H1 (cell line): ENCODE measurements at regions not wholly inside any gene's neighbourhood (a gene's known extent, or its start where the extent isn't known, plus 50 kb on each side); places are given as distances from the start of the nearest gene placed in this dataset.
A peak's percentile ranks its signal among the peaks of the same experiment; 100 is the strongest.

Experiments used
- CTCF ChIA-PET: fragments of 300-600 bp; sonication (Branson Sonifier 250); formaldehyde crosslinking; loops from one replicate; lab custom pipeline; 2021; ENCODE audit not compliant: partially characterized antibody; lab: Charles Lee
- POLR2A ChIA-PET: fragments of 300-600 bp; sonication (Branson Sonifier 250); formaldehyde crosslinking; loops from one replicate; lab custom pipeline; 2021; ENCODE audit warnings: inconsistent platforms; ENCODE audit not compliant: partially characterized antibody; lab: Charles Lee
- DNase-seq, 2 experiments: peaks; one replicate each; pipeline versions ENCODE4 v3.0.0 to v3.0.0-alpha.2; 2010 to 2022; ENCODE audit warnings: low spot score in 2 of 2, low read depth in 1 of 2, mixed read lengths in 1 of 2
- FAIRE-seq: peaks from 2 replicates; lab custom pipeline; 2011; peaks lifted over from hg19 to GRCh38; lab: Jason Lieb, UNC
- H2AFZ ChIP-seq: 2 replicates; pipeline ENCODE4 v1.8.1; 2012; ENCODE audit warnings: low read length, inconsistent platforms
- H2AK5ac ChIP-seq: 2 replicates; pipeline ENCODE4 v1.6.1; 2013; ENCODE audit warnings: low read depth, low read length
- H2BK120ac ChIP-seq: replicated peaks from 2 replicates; pipeline ENCODE3; 2013; ENCODE audit warnings: low read depth, low read length, inconsistent platforms
- H2BK12ac ChIP-seq: 2 replicates; pipeline ENCODE4 v1.6.1; 2013; ENCODE audit warnings: low read depth, low read length
- H2BK15ac ChIP-seq: 2 replicates; pipeline ENCODE4 v1.6.1; 2013; ENCODE audit warnings: low read length
- H2BK20ac ChIP-seq: 2 replicates; pipeline ENCODE4 v1.6.1; 2013; ENCODE audit warnings: low read length
- H2BK5ac ChIP-seq: 2 replicates; pipeline ENCODE4 v1.6.1; 2013; ENCODE audit warnings: low read depth, low read length
- H3K14ac ChIP-seq: 2 replicates; pipeline ENCODE4 v1.6.1; 2013; ENCODE audit warnings: inconsistent platforms; ENCODE audit not compliant: insufficient read length
- H3K18ac ChIP-seq: 2 replicates; pipeline ENCODE4 v1.6.1; 2013; ENCODE audit warnings: low read length; ENCODE audit errors: extremely low read depth
- H3K23ac ChIP-seq: 2 replicates; pipeline ENCODE4 v1.6.1; 2013; ENCODE audit warnings: inconsistent platforms; ENCODE audit not compliant: insufficient read length
- H3K23me2 ChIP-seq: 2 replicates; pipeline ENCODE4 v1.6.1; 2013; ENCODE audit warnings: low read depth, low read length
- H3K27ac ChIP-seq: 2 replicates; pipeline ENCODE4 v1.6.1; 2011; ENCODE audit warnings: low read depth, low read length, inconsistent platforms
- H3K27me3 ChIP-seq, 4 experiments: replicated peaks in 1 of 4; 1 replicate in 1 of 4; 2 replicates in 3 of 4; pipeline versions ENCODE4 v1.6.1 to v1.8.1; 2011 to 2013; ENCODE audit warnings: low read length in 3 of 4, mild to moderate bottlenecking in 3 of 4, inconsistent platforms in 2 of 4, mixed read lengths in 2 of 4, moderate library complexity in 1 of 4; ENCODE audit not compliant: control insufficient read depth in 3 of 4, insufficient read depth in 3 of 4; ENCODE audit errors: extremely low read depth in 1 of 4
- H3K36me3 ChIP-seq, 4 experiments: 2 replicates each; pipeline versions ENCODE4 v1.6.1 to v1.8.1; 2011 to 2013; ENCODE audit warnings: mild to moderate bottlenecking in 4 of 4, low read length in 3 of 4, moderate library complexity in 2 of 4, control low read depth in 1 of 4, inconsistent platforms in 1 of 4; ENCODE audit not compliant: insufficient read depth in 4 of 4, control insufficient read depth in 2 of 4
- H3K4ac ChIP-seq: replicated peaks from 2 replicates; pipeline ENCODE3; 2013; ENCODE audit warnings: low read length, low read depth, mixed read lengths, inconsistent platforms; ENCODE audit not compliant: insufficient read length
- H3K4me1 ChIP-seq, 4 experiments: replicated peaks in 1 of 4; 1 replicate in 1 of 4; 2 replicates in 3 of 4; pipeline versions ENCODE4 v1.6.1 to v1.8.1; 2011 to 2013; ENCODE audit warnings: low read length in 3 of 4, inconsistent platforms in 2 of 4, mixed read lengths in 1 of 4; ENCODE audit not compliant: insufficient read depth in 4 of 4, control insufficient read depth in 3 of 4
- H3K4me2 ChIP-seq, 2 experiments: 2 replicates each; pipeline versions ENCODE4 v1.6.1 to v1.8.1; 2011 to 2013; ENCODE audit warnings: low read depth in 2 of 2, low read length in 2 of 2, control low read depth in 1 of 2, inconsistent platforms in 1 of 2, mild to moderate bottlenecking in 1 of 2; ENCODE audit not compliant: insufficient read depth in 1 of 2
- H3K4me3 ChIP-seq, 4 experiments: fragments of 200-600, 300-600 bp in 1 of 4; sonication (generic), shearing (Covaris generic), sonication (Bioruptor Twin) in 1 of 4; 2 replicates each; pipeline versions ENCODE4 v1.5.1 to v1.8.1; 2011 to 2016; ENCODE audit warnings: low read length in 4 of 4, low read depth in 3 of 4, control low read depth in 2 of 4, inconsistent platforms in 2 of 4, mild to moderate bottlenecking in 2 of 4, mixed read lengths in 1 of 4, moderate library complexity in 1 of 4; ENCODE audit not compliant: insufficient read depth in 2 of 4; ENCODE audit errors: extremely low read depth in 1 of 4
- H3K56ac ChIP-seq: replicated peaks from 2 replicates; pipeline ENCODE3; 2013; ENCODE audit warnings: low read depth, mild to moderate bottlenecking, mixed read lengths, low read length, inconsistent platforms; ENCODE audit not compliant: insufficient read length
- H3K79me1 ChIP-seq: 2 replicates; pipeline ENCODE4 v1.6.1; 2013; ENCODE audit warnings: low read depth, low read length, control low read depth
- H3K79me2 ChIP-seq, 2 experiments: 2 replicates each; pipeline versions ENCODE4 v1.6.1 to v1.8.1; 2012 to 2013; ENCODE audit warnings: low read length in 2 of 2, mild to moderate bottlenecking in 2 of 2, inconsistent platforms in 1 of 2; ENCODE audit not compliant: insufficient read depth in 2 of 2, control insufficient read depth in 1 of 2
- H3K9ac ChIP-seq, 4 experiments: replicated peaks in 1 of 4; 1 replicate in 1 of 4; 2 replicates in 3 of 4; pipeline versions ENCODE4 v1.6.1 to v1.8.1; 2011 to 2013; ENCODE audit warnings: low read depth in 3 of 4, low read length in 3 of 4, control low read depth in 2 of 4, mild to moderate bottlenecking in 2 of 4, moderate library complexity in 2 of 4, inconsistent platforms in 1 of 4; ENCODE audit errors: extremely low read depth in 1 of 4
- H3K9me3 ChIP-seq, 2 experiments: 2 replicates each; pipeline versions ENCODE4 v1.6.1 to v1.8.1; 2012 to 2013; ENCODE audit warnings: mild to moderate bottlenecking in 2 of 2, moderate library complexity in 2 of 2, control low read depth in 1 of 2, inconsistent platforms in 1 of 2, low read depth in 1 of 2, low read length in 1 of 2, mixed read lengths in 1 of 2; ENCODE audit not compliant: insufficient read depth in 2 of 2
- H4K20me1 ChIP-seq, 2 experiments: replicated peaks in 1 of 2; 2 replicates each; pipeline versions ENCODE3 to v1.8.1; 2011 to 2013; ENCODE audit warnings: inconsistent platforms in 2 of 2, low read length in 2 of 2, mild to moderate bottlenecking in 1 of 2; ENCODE audit not compliant: insufficient read depth in 2 of 2, control insufficient read depth in 1 of 2
- H4K5ac ChIP-seq: 2 replicates; pipeline ENCODE4 v1.6.1; 2013; ENCODE audit warnings: low read length, low read depth, mixed read lengths, inconsistent platforms; ENCODE audit not compliant: insufficient read length
- H4K8ac ChIP-seq: 2 replicates; pipeline ENCODE4 v1.8.0; 2013; ENCODE audit warnings: mild to moderate bottlenecking, moderate library complexity, low read length, inconsistent platforms; ENCODE audit not compliant: insufficient read depth; ENCODE audit errors: extremely low read depth
- H4K91ac ChIP-seq: replicated peaks from 2 replicates; pipeline ENCODE3; 2013; ENCODE audit warnings: low read length, mixed read lengths, inconsistent platforms; ENCODE audit not compliant: insufficient read length
- BACH1 ChIP-seq: IDR thresholded peaks from 2 replicates; pipeline ENCODE4 v1.6.1; 2012; ENCODE audit warnings: low read length, improper control_type of control experiment
- CBX5 ChIP-seq: fragments of 300-800, 300-1000 bp; sonication (generic); IDR thresholded peaks from 2 replicates; pipeline ENCODE4 v1.7.1; 2016; ENCODE audit warnings: antibody characterized with exemption, low read length, low read depth
- CBX8 ChIP-seq: fragments of 300-800, 300-1000 bp; sonication (generic); IDR thresholded peaks from 2 replicates; pipeline ENCODE4 v1.7.1; 2016; ENCODE audit warnings: low read depth, low read length, borderline replicate concordance
- GABPA ChIP-seq: IDR thresholded peaks from 2 replicates; pipeline ENCODE4 v1.6.1; 2011; ENCODE audit warnings: mild to moderate bottlenecking, low read length, moderate library complexity, borderline replicate concordance; ENCODE audit not compliant: insufficient read depth
- GTF2F1 ChIP-seq: IDR thresholded peaks from 2 replicates; pipeline ENCODE4 v1.6.1; 2012; ENCODE audit warnings: low read depth, low read length, improper control_type of control experiment, borderline replicate concordance
- HDAC6 ChIP-seq: IDR thresholded peaks from one replicate; pipeline ENCODE4 v1.7.1; 2012; ENCODE audit warnings: low read depth, mild to moderate bottlenecking, inconsistent platforms, low read length, moderate library complexity
- NANOG ChIP-seq: IDR thresholded peaks from 2 replicates; pipeline ENCODE4 v1.6.1; 2011; ENCODE audit warnings: low read length, low read depth, mild to moderate bottlenecking, inconsistent platforms; ENCODE audit not compliant: insufficient read depth, poor library complexity, severe bottlenecking
- POLR2A ChIP-seq, 2 experiments: IDR thresholded peaks; 1 replicate in 1 of 2; 2 replicates in 1 of 2; pipeline ENCODE4 v1.6.1; 2011; ENCODE audit warnings: low read depth in 2 of 2, low read length in 2 of 2, mild to moderate bottlenecking in 2 of 2; ENCODE audit errors: control extremely low read depth in 1 of 2
- RXRA ChIP-seq: IDR thresholded peaks from 2 replicates; pipeline ENCODE4 v1.6.1; 2011; ENCODE audit warnings: low read depth, mild to moderate bottlenecking, low read length, moderate library complexity; ENCODE audit not compliant: insufficient read depth
- SAP30 ChIP-seq: fragments of 300-600 bp; sonication (generic); IDR thresholded peaks from 2 replicates; pipeline ENCODE4 v1.7.1; 2012; ENCODE audit warnings: low read length, moderate library complexity, mild to moderate bottlenecking, inconsistent platforms; ENCODE audit not compliant: insufficient read depth, insufficient replicate concordance
- SIX5 ChIP-seq: IDR thresholded peaks from 2 replicates; pipeline ENCODE4 v1.6.1; 2011; ENCODE audit warnings: mild to moderate bottlenecking, low read depth, low read length
- SUZ12 ChIP-seq: fragments of 200-600 bp; sonication (generic); IDR thresholded peaks from 2 replicates; pipeline ENCODE4 v1.6.1; 2012; ENCODE audit warnings: mild to moderate bottlenecking, inconsistent platforms, low read length, moderate library complexity, mixed read lengths
- TCF12 ChIP-seq: IDR thresholded peaks from 2 replicates; pipeline ENCODE4 v1.6.1; 2011; ENCODE audit warnings: low read depth, mild to moderate bottlenecking, low read length
- YY1 ChIP-seq: IDR thresholded peaks from 2 replicates; pipeline ENCODE4 v1.6.1; 2011; ENCODE audit warnings: low read depth, mild to moderate bottlenecking, low read length
- ZNF274 ChIP-seq: IDR thresholded peaks from 2 replicates; pipeline ENCODE4 v1.7.0; 2012; ENCODE audit warnings: low read length, borderline replicate concordance; ENCODE audit errors: extremely low read depth
- TF ChIP-seq, protein P1 (sequence below): IDR thresholded peaks from 2 replicates; pipeline ENCODE4 v1.6.1; 2011; ENCODE audit warnings: low read length, improper control_type of control experiment

DNA sequence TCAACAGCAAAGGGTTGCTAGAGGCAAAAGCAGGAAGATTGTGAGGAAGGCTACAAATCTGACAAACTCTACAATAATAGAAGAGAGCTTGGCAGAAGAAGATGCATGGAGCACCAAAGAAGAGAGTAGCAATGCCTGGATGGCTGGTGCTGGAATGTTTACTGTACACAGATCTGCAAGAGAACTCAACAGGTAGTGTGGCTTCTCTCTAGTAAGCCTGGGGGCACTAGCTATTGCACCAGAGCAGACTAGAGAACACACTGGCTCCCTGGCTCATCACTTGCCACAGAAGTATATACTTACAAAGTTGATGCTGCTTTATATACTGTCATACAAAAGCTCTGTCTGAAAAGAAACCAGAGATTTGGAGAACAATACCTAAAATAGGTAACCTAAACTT is 475.0 kb upstream of the NCAM2 start:
- Histone ChIP-seq H2AK5ac (no peak overlapping the region), H3K56ac (no peak overlapping the region), H4K5ac (no peak overlapping the region), H2BK120ac (no peak overlapping the region), H3K14ac (no peak overlapping the region), H3K36me3 (no peaks in the 10 kb centered on the region), H3K79me1 (no peaks in the 10 kb centered on the region), H3K4me3 (no peak overlapping the region), H2BK20ac (no peak overlapping the region), H3K18ac (no peak overlapping the region), H2BK12ac (no peak overlapping the region), H3K9me3 (no peaks in the 10 kb centered on the region), H3K23ac (no peak overlapping the region), H2BK15ac (no peak overlapping the region), H4K20me1 (no peaks in the 10 kb centered on the region), H2BK5ac (no peak overlapping the region), H3K23me2 (no peaks in the 10 kb centered on the region), H3K79me2 (no peaks in the 10 kb centered on the region), H3K4ac (no peak overlapping the region), H2AFZ (0 out of 2 replicates have a peak overlapping the region, but pooled peaks have one; percentile 82), H4K8ac (no peak overlapping the region), H3K27ac (no peak overlapping the region), H3K27me3 (no peaks in the 10 kb centered on the region), H4K91ac (no peak overlapping the region), H3K4me1 (no peaks in the 10 kb centered on the region), H3K4me2 (no peak overlapping the region), H3K9ac (no peak overlapping the region)
- FAIRE-seq (no peak), DNase-seq (no peak)
- ChIA-PET CTCF (interaction anchor here (1.2 kb wide), 1 partner anchor 75 kb away, joined by 3 read pairs; no protein-coding TSS in a partner anchor), POLR2A (no interaction called here)
- TF ChIP-seq CBX8 (no peak), ZNF274 (no peak), GABPA (no peak), CBX5 (no peak), TCF12 (no peak), RXRA (no peak), BACH1 (no peak), NANOG (no peak), SAP30 (no peak), SUZ12 (no peak), SIX5 (no peak), POLR2A (IDR thresholded peaks at IDR 0.05; ENCODE audit: control extremely low read depth in 1 of 2, low read depth in 2 of 2, low read length in 2 of 2) (no peak), GTF2F1 (no peak), HDAC6 (no peak), YY1 (no peak)
- TF ChIP-seq, protein P1, sequence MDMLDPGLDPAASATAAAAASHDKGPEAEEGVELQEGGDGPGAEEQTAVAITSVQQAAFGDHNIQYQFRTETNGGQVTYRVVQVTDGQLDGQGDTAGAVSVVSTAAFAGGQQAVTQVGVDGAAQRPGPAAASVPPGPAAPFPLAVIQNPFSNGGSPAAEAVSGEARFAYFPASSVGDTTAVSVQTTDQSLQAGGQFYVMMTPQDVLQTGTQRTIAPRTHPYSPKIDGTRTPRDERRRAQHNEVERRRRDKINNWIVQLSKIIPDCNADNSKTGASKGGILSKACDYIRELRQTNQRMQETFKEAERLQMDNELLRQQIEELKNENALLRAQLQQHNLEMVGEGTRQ = no peak
